Activated gamma-delta T cell (primary cell): ENCODE measurements at regions not wholly inside any gene's neighbourhood (a gene's known extent, or its start where the extent isn't known, plus 50 kb on each side); places are given as distances from the start of the nearest gene placed in this dataset.
"Not testable (repeated sequence)": the region's sequence is repeated elsewhere in the genome, so short reads cannot be mapped to it uniquely, and the experiment has no call there.

Source experiments
- DNase-seq: peaks from one replicate; lab custom pipeline; 2025; lab: John Stamatoyannopoulos, UW

DNA sequence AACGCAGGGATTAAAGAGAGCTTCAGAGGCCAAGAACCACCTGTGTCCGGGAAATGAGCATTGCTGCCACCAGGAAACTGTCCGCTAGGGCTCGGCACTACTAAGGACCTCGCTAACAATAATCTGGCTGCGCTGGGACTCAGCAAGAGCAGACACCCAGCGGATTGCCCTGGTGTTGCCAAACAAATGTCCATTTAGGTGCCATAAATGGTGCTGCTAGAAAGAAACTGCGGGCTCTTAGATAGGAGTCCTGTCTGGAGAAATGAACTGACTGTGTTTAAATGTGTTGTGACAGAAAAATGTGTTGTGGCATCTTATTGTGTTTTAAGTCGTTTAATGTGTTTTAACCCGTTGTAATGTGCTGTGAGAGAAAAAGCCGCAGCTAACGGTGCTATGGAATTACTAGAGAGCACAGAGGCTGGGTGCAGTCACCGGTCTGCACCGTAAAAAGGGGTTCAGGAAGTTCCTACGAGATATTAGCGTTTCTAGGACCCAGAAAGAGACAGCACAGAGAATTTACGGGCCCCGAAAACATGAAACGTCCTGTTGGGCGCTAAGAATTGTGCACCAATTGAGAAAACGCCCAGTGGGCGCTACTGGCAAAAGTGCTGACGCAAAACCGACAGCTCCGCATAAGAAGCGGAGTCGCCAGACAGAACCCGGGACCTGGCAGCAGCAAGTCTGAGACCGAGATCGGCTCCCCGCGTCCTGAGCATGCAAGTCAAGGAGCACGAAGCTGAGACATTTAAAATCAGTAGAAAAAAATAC lies 90.6 kb downstream of the ANXA2R start:
- peak; percentile 19 for DNase-seq

DNA sequence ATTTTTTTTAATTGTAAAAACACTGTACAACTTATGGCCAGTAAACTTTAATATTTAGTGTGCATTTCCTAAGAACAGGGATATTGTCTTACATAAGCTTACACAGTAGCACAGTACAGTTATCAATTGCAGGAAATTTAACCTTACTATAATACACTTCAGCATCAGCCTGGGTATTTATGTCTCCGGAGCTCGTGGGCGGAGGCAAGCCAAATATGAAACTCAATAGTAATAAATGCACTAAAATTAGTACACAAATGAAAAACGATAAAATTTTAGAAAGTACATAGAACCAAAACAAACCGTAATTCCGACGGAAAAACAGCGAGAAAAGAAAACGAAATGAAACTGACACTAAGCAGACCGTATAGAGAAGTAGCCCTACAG lies 91.2 kb downstream of the ANXA2R start:
- no peak for DNase-seq

DNA sequence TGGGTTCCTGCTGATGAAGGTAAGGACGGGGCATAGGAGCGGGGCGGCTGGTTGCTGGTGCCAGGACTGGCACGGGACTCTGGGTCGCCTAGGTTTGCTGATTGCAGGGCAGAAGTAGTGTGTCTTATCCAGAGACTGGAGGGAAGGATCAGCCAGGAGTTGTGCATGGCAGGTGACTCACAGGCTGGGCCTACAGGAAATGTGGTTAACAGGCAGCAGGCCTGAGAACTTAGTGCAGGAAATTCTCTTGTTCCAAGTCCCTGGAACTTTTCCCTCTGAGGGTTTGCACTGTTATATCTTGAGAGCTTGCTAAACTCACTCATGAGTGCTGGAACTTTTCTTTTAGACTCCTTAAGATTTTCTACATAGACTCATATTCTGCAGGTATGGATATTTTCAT lies 95.1 kb downstream of the ANXA2R start:
- DNase-seq = no peak

DNA sequence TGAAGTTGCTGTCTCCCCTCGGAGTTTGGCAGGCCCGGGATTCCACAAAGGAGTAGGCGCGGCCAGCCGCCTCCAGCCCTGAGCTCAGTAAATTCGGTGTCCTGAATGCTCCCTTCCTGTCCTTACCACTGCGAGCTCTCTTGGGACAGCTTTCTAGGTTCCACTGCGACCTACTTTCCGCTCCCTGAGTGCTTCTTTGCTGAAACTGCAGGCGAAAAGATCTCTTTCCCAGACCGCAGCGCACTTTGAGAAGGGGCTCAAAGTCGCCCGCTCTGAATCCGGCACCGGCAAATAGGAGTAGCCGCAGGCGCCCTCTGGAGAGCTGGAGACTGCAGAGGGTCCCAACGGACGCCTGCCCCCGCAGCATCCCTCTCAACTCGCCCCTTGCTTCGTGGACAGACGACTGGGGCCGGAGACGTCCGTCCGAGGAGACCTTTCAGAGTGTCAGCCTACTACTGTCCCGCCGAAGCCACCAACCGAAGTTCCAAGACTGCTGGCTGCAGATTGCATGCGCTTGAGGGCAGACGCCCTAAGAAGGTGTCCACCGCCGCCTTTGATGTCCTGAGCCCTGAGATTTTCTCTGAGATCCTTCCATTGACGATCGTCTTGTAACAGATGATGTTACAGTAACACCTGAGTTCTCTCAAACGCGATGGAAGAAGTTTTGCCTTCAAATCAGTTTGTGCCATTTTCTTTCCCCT lies 96.0 kb downstream of the ANXA2R start:
- no peak for DNase-seq

DNA sequence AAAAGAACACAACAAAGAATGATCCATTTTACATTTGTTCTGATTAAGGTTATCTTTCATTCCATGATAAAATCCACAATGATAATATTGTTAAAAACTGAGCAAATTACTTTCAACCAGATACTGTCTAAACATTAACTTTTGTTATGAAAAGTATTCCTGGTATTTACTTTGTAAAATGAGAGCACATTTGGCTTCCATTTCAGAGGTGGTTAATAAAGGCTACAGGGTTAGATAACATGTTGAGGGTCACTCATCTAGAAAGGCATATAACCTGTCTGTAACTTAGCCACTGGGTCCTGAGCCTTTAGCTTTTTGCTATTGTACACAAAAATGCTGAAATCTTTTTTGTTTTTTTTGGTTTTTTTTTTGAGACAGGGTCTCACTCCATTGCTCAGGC lies 99.3 kb downstream of the ANXA2R start:
- DNase-seq = no peak

DNA sequence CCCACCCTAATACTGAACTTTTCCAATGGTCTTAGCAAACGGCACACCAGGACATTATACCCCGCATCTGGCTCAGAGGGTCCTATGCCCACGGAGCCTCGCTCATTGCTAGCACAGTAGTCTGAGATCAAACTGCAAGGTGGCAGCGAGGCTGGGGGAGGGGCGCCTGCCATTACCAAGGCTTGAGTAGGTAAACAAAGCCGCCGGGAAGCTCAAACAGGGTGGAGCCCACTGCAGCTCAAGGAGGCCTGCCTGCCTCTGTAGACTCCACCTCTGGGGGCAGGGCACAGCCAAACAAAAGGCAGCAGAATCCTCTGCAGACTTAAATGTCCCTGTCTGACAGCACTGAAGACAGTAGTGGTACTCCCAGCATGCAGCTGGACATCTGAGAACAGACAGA lies 108.1 kb downstream of the ANXA2R start:
- not testable (repeated sequence) for DNase-seq

DNA sequence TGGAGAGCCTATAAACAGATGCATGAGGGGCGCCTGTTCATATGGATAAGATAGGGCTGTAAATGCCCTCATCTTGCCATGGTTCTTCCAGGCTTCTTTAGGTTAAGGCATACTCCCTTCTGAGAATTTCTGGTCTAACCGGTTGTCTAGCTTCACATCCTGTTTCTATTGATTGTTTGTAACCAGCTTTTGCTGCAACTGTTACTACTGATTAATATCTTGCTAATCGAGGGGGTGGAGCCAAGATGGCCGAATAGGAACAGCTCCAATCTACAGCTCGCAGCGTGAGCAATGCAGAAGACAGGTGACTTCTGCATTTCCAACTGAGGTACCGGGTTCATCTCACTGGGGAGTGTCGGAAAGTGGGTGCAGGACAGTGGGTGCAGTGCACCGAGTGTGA lies 108.7 kb downstream of the ANXA2R start:
- not testable (repeated sequence) for DNase-seq

DNA sequence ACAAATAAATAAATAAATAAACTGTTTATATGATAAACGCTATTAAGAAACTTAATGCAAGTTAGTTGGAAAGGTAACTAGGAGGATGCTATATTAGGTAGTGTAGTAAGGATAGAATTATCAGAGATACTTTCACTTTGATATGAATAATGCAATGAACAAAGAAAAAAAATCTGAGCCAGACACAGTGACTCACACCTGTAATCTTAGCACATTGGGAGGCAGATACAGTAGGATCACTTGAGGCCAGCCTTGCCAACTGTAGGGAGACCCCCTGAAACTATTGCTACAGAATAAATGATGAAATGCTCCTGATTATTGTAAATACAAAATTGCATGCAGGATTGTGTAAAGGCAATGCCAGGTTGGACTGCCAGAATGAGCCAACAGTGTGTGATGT lies 109.2 kb downstream of the ANXA2R start:
- no peak for DNase-seq

DNA sequence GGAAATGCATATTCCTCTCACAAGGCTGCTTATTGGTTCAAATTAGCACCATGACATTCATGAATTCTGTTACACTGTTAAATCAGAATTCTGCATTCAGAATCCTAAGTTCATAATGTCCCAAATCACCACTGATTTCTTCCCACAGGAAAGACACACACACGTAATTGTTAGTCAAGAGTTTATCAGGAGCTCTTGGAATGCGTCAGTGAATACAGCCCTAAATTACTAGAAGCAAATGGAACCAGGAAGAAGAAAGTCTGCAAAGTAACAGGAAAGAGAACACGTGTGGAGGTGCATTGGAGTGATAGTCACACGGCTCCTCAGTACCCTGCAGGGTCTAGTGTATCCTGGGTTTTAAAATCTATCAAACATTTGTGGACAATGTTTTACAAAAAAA lies 110.2 kb downstream of the ANXA2R start:
- no peak for DNase-seq

DNA sequence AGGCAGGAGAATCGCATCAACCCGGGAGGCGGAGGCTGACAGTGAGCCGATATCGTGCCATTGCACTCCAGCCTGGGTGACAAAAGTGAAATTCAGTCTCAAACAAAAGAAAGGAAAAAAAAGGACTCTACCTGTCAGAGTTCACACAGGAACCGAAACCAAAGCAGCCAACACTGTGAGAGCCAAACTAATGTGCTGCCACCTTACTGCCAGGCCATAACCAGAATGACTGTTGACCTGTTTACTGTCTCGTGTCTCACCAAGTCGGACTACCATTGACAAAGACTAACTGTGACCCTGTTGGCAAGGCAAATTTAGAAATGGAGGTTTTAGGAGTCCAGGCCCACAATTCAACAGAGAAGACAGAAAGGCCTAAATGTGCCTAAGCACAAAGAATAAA lies 112.4 kb downstream of the ANXA2R start:
- no peak for DNase-seq

DNA sequence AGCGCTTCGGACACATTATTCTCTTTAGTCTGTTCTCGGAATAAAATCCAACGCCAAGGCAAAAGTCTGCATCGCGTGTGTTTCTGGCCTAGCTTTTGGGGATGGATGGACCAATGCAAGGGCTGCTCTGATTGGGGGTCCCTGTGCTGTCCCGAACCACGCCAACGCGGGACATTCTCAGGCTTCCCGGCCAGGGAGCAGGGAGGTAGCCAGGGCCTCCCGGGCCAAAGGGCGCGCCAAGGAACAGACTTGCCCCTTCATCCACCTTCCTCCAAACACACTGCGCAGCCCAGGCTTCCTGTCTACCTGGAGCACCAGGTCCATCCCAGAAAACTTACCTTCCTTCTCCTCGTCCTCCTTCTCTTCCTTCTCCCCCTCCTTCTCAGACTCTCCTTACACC lies 113.0 kb upstream of the SELENOP start:
- no peak for DNase-seq

DNA sequence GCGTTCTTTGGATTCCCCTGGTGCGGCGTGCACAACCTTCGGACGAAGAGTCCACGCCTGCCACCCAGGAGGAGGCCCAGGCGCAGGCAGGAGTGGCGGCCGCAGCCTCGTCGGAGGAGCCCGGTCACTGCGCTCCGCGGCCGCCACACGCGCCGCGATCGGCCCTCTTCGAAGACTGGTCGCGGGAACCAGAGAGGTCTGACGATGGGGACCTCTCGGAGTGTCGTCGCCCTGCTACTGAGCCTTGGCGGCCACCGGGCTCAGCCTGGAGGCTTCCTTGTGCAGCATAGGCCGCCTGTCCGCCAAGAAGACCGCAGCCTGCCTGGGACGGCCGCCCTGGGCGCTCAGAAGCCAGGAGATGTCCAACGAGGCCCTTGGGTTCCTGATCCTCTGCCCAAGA lies 112.5 kb upstream of the SELENOP start:
- no peak for DNase-seq

DNA sequence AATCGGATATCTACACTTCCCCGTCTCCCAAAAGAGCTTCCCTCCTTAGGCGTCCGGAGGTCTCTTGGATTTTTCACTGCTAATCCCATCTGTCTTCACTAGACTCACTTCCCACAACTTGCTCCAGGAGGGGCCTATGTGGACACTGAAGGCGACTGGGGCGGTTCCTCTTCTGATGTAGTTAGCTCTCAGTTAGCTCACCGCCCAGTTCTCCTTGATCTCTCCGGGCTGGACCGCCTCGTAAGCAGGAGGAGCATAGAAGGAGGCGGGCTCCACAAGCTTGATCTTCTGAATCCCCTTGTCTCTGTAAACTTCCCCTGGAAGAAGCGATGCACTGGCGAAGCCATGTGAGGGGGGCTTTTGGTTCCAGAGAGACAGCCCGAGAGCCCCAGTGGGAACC lies 112.0 kb upstream of the SELENOP start:
- DNase-seq = no peak

DNA sequence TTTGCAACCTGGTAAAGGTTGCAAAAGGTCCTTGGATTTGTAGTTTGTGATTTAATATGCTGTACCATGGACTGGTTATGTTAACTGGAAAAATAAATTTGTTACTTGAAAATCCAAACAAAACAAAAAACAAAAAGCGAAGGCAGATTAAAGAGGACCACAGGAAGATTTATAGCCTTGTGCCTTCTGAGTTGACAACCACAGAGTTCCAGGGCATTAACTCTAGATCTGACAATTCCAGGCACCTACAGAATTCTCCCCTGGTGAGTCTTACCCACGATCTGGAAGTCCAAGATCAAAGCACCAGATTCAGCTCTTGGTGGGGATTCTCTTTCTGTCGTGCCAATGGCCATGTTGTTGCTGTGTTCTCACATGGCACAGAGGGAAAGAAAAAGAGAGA lies 107.9 kb upstream of the SELENOP start:
- DNase-seq = no peak

DNA sequence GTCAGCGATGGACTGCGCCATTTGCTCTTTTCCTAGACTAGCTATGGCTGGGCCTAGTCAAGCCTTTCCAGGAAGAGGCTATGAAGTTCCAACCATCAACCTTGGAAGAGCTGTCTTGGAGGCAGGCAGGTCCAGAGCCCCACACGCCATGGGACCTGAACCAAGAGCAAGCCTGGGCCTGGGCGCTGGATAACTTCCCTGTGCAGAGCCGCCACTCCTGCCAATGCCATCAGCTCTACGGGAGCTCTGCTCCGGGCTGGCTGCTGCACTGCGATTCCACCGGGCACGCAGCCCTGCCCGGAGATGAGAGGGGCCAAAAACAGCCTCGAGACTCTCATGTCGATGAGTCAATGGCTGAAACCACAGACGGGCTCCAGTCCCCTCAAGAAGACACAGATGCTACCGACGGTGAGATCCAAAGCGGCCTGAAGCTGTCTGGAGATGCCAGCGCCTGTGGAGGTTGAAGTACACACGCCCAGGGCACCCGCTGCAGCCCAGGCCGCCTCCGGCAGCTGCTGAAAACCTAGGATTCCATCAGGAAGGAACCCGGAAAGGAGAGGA lies 103.7 kb upstream of the SELENOP start:
- DNase-seq = no peak

DNA sequence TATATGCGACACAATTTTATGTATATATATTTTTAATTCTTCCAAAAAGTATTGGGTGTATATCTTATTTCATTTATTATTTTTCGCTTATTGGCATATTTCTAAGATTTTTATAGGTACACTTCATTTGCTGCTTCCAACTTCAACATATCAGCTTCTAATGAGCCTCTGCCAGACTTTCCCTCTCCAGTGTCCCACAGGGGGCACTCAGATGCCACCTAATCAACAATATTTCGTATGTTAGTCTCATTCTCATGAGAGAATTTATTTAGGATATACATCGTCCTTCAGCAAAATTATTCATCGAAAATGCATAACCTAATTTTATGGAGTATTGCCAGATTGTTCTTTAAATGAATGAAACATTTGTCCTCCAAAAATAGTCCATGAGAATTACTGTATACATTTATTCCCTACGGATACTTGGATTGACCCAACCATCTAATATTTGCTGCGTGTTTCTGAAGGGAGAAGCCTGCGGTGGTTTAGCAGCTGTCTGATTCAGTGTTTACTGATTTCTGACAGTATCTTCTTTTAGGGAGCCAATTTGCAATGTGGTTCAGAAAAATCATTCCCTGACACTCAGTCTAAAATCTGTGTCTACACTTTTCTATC lies 100.6 kb upstream of the SELENOP start:
- no peak for DNase-seq

DNA sequence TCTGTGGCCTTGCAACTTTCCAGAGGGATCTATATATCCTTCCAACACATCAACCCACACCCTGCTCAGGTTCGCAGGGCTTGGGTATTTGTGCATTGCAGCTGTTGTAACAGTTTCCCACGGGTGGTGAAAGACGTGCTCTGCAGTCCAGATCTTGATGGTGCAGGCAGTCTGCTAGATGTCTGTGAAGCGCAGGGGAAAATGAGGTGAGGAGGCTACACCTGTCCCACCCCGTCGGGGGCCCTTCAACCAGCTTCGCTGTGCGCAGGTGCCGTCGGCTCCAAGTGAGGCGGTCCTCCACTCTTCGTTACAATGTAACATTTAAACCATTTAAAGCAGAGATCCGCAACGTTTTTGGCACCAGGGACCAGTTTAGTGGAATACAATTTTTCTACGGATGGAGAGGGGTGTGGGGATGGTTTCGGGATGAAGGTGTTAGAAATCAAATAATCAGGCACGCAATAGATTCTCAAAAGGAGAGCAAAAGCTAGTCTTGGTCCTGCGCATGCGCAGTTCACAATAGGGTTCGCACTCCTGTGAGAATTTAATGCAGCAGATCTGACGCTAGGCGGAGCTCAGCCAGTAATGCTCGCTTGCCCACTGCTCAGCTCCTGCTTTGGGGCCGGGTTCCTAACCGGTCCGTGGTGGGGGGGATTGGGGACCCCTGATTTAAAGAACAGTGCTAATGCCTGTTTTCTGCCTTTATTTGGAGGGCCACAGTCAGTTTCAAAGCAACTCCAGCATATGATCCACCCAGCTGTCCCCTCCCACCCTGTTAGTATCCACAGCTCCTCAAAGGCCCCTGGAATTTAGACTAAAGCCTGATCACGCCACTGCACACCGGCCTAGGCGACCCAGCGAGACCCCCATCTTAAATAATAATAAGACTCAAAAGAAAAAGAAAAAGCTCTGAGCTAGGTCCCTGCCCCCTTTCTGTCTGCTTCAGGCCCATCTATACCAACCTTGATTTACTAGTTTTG lies 97.1 kb upstream of the SELENOP start:
- DNase-seq = peak; percentile 29

DNA sequence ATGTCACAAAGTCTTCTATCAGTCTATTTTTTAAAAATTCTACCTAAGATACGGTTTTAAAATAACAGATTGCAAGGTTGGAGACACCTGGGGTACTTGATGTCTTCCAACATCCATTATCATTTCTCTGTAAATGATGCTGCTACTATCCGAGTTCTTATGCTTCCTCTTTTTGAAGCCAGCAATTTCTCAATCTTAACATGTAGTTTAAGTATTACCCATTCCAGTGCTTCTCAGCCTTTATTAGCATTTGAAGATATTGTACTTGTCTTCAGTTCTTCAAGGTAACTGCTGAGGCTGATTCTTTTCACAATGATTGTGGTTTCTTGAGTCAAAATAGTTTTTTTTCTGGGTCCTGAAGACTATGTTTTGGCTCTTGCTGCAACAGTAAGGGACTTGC lies 96.4 kb upstream of the SELENOP start:
- no peak for DNase-seq

DNA sequence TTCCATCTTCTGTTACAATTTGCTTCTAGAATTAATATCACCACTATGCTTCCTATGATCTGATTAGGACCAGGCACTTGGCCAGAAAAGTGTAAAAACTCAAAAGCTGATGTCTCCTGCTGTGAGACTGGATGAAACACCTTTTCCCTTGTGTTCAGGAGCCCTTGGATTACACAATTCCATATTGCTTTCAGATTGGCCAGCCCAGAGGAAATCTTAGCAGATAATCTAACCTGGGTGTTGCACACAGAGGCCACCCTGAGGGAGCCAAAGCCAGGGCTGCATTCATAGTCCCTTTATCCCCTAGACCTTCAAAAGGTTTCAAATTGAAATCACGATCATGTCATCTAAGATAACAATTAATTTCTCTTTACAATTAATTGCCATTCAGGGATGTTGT lies 94.1 kb upstream of the SELENOP start:
- DNase-seq = no peak

DNA sequence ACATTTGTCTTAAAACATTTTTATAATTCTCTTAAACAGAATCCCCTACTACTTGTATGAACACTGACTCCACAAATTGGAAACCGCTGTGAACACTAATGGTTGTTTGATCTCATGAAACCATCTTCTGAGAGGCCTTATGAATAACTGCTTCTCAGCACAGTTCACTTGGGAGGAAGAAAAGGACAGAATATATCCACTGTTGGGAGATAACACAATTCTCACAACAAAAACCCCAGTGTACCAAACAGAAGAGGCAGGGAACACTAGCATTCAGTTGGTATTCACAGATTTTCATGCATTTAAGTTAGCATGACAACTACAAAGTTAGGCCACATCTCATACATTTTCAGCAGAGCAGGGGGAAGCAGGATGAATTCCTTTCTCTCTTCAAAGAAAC lies 89.0 kb upstream of the SELENOP start:
- no peak for DNase-seq

DNA sequence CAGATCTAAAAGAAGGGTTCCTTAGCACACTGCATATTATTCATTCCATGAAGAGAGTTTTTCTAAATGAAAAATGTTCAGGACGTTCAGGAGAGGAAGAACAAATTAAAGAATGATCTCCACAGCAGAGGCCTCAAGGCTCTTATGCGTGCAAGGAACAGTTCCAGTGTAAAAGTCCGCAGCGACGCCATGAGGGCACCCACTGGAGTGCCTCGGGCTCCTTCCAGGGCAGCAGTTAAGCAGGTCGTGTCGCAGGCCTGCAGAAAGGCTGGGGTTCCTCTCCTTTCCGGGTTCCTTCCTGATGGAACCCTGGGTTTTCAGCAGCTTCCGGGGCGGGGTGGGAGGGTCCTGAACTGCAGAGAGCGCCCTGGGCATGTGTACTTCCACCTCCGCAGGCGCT lies 87.1 kb upstream of the SELENOP start:
- DNase-seq = no peak

DNA sequence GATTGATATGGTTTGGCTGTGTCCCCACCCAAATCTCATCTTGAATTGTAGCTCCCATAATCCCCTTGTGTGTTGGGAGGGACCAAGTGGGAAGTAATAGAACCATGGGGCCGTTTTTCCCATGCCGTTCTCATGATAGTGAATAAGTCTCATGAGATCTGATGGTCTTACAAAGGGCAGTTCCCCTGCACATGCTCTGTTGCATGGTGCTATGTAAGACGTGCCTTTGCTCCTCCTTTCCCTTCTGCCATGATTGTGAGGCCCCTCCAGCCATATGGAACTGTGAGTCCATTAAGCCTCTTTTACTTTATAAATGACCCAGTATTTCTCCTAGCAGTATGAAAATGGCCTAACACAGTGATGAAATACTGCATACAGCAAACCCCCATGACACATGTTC lies 84.8 kb upstream of the SELENOP start:
- DNase-seq = no peak
